EL (cell line): ENCODE measurements at regions not wholly inside any gene's neighbourhood (a gene's known extent, or its start where the extent isn't known, plus 50 kb on each side); places are given as distances from the start of the nearest gene placed in this dataset.
"Not testable (repeated sequence)": the region's sequence is repeated elsewhere in the genome, so short reads cannot be mapped to it uniquely, and the experiment has no call there.

ENCODE experiments used
- DNase-seq: peaks from one replicate; pipeline ENCODE4 v3.0.0-alpha.2; 2016

GRCh38 chr3:177889652-177890358 is 646.4 kb upstream of the KCNMB2 start:
- DNase-seq = no peak

GRCh38 chr3:177890359-177890683 is 645.9 kb upstream of the KCNMB2 start:
- DNase-seq = no peak

- not testable (repeated sequence) for DNase-seq
Observed at GRCh38 chr3:177891569-177891968, 644.7 kb upstream of the KCNMB2 start.

- DNase-seq = peak; percentile 23
Observed at GRCh38 chr3:177893331-177893730, 642.9 kb upstream of the KCNMB2 start.

- peak; percentile 31 for DNase-seq
Observed at GRCh38 chr3:177894081-177894728, 642.0 kb upstream of the KCNMB2 start.

- DNase-seq = no peak
Observed at GRCh38 chr3:177898185-177898584, 638.1 kb upstream of the KCNMB2 start.

GRCh38 chr3:177899275-177900067 is 636.8 kb upstream of the KCNMB2 start:
- no peak for DNase-seq

- DNase-seq = no peak
Observed at GRCh38 chr3:177902876-177903275, 633.4 kb upstream of the KCNMB2 start.

- DNase-seq = peak; percentile 68
Observed at GRCh38 chr3:177904621-177905020, 631.6 kb upstream of the KCNMB2 start.

- DNase-seq = peak; percentile 84
Observed at GRCh38 chr3:177905173-177906125, 630.8 kb upstream of the KCNMB2 start.

- peak; percentile 90 for DNase-seq
Observed at GRCh38 chr3:177906126-177906511, 630.1 kb upstream of the KCNMB2 start.

GRCh38 chr3:177906578-177907229 is 629.5 kb upstream of the KCNMB2 start:
- DNase-seq = peak; percentile 62

GRCh38 chr3:177909530-177909929 is 626.7 kb upstream of the KCNMB2 start:
- DNase-seq = not testable (repeated sequence)

GRCh38 chr3:177914224-177914623 is 622.0 kb upstream of the KCNMB2 start:
- DNase-seq = no peak

- DNase-seq = no peak
Observed at GRCh38 chr3:177916461-177916860, 619.8 kb upstream of the KCNMB2 start.

- no peak for DNase-seq
Observed at GRCh38 chr3:177917234-177917861, 618.9 kb upstream of the KCNMB2 start.

- DNase-seq = no peak
Observed at GRCh38 chr3:177921153-177921552, 615.1 kb upstream of the KCNMB2 start.

GRCh38 chr3:177924261-177924660 is 612.0 kb upstream of the KCNMB2 start:
- no peak for DNase-seq

GRCh38 chr3:177928172-177928873 is 607.9 kb upstream of the KCNMB2 start:
- DNase-seq = peak; percentile 33

- peak; percentile 15 for DNase-seq
Observed at GRCh38 chr3:177929310-177929709, 606.9 kb upstream of the KCNMB2 start.

GRCh38 chr3:177930771-177931170 is 605.5 kb upstream of the KCNMB2 start:
- no peak for DNase-seq
